GM23338 (cell line): ENCODE measurements at regions not wholly inside any gene's neighbourhood (a gene's known extent, or its start where the extent isn't known, plus 50 kb on each side); places are given as distances from the start of the nearest gene placed in this dataset.

Source experiments
- ATAC-seq: fragments of 200-7000 bp; cut with Tn5 transposase; 3 replicates; pipeline ENCODE4 v1.9.1; 2020
- DNase-seq: peaks from one replicate; pipeline ENCODE4 v3.0.0-alpha.2; 2015; ENCODE audit warnings: low spot score
- H2AFZ ChIP-seq: fragments of 200-600 bp; sonication (generic); 2 replicates; pipeline ENCODE4 v1.8.0; 2016; ENCODE audit warnings: antibody characterized with exemption, mild to moderate bottlenecking, moderate library complexity
- H3F3A ChIP-seq: fragments of 200-600 bp; sonication (generic); replicated peaks from 2 replicates; pipeline ENCODE4 v1.8.0; 2017; ENCODE audit warnings: antibody characterized with exemption, mixed run types, low read depth
- H3K27ac ChIP-seq: fragments of 200-600 bp; sonication (generic); 2 replicates; pipeline ENCODE4 v1.6.1; 2016; ENCODE audit warnings: low read depth
- H3K27me3 ChIP-seq: fragments of 200-600 bp; sonication (generic); 2 replicates; pipeline ENCODE4 v1.8.0; 2016; ENCODE audit warnings: mild to moderate bottlenecking, mixed run types, moderate library complexity; ENCODE audit not compliant: insufficient read depth
- H3K36me3 ChIP-seq: fragments of 200-600 bp; sonication (generic); 2 replicates; pipeline ENCODE4 v1.8.0; 2016; ENCODE audit warnings: mild to moderate bottlenecking; ENCODE audit not compliant: insufficient read depth
- H3K4me1 ChIP-seq: fragments of 200-600 bp; sonication (generic); 2 replicates; pipeline ENCODE4 v1.8.0; 2016; ENCODE audit warnings: mild to moderate bottlenecking, moderate library complexity; ENCODE audit not compliant: insufficient read depth
- H3K4me2 ChIP-seq: fragments of 200-600 bp; sonication (generic); 2 replicates; pipeline ENCODE4 v1.7.1; 2017; ENCODE audit warnings: mixed run types
- H3K4me3 ChIP-seq: fragments of 200-600 bp; sonication (generic); 2 replicates; pipeline ENCODE4 v1.6.1; 2016; ENCODE audit warnings: mixed run types
- H3K79me2 ChIP-seq: fragments of 200-600 bp; sonication (generic); replicated peaks from 2 replicates; pipeline ENCODE4 v1.8.0; 2017; ENCODE audit warnings: mild to moderate bottlenecking; ENCODE audit not compliant: insufficient read depth
- H3K9me2 ChIP-seq: fragments of 200-600 bp; sonication (generic); 2 replicates; pipeline ENCODE4 v1.8.0; 2017; ENCODE audit not compliant: insufficient read depth
- H4K20me1 ChIP-seq: fragments of 200-600 bp; sonication (generic); replicated peaks from 2 replicates; pipeline ENCODE4 v1.8.0; 2017; ENCODE audit warnings: mild to moderate bottlenecking; ENCODE audit not compliant: insufficient read depth
- H3K27ac Mint-ChIP-seq: 2 replicates; pipeline ENCODE4 v1.8.0; 2020; ENCODE audit warnings: inconsistent platforms, mild to moderate bottlenecking, moderate library complexity, mixed read lengths
- H3K27me3 Mint-ChIP-seq: 3 replicates; pipeline ENCODE4 v1.8.0; 2022; ENCODE audit warnings: low read depth, mild to moderate bottlenecking, moderate library complexity, mixed read lengths, inconsistent platforms; ENCODE audit not compliant: insufficient read depth, poor library complexity
- H3K36me3 Mint-ChIP-seq: 3 replicates; pipeline ENCODE4 v1.8.0; 2021; ENCODE audit warnings: low read depth, mild to moderate bottlenecking, inconsistent platforms, moderate library complexity, mixed read lengths
- H3K4me1 Mint-ChIP-seq: 3 replicates; pipeline ENCODE4 v1.8.0; 2020; ENCODE audit warnings: mild to moderate bottlenecking, inconsistent platforms, mixed read lengths
- H3K4me3 Mint-ChIP-seq: 3 replicates; pipeline ENCODE4 v1.8.0; 2021; ENCODE audit warnings: moderate library complexity, mild to moderate bottlenecking, inconsistent platforms, mixed read lengths
- H3K9me3 Mint-ChIP-seq: 3 replicates; pipeline ENCODE4 v1.8.0; 2020; ENCODE audit warnings: moderate library complexity, mild to moderate bottlenecking, inconsistent platforms, mixed read lengths
- CREB1 ChIP-seq: fragments of 250-450 bp; sonication (Bioruptor Pico); IDR thresholded peaks from 2 replicates; pipeline ENCODE4 v1.5.0; 2020; ENCODE audit warnings: low read depth, mild to moderate bottlenecking, moderate library complexity
- CTCF ChIP-seq, 2 experiments: fragments of 200-600 bp in 1 of 2; sonication (generic) in 1 of 2; conservative IDR thresholded peaks; 2 replicates each; pipeline versions ENCODE4 v1.5.1 to v1.6.1; 2016 to 2017; ENCODE audit warnings: antibody characterized with exemption in 2 of 2, low read depth in 2 of 2, mild to moderate bottlenecking in 2 of 2, moderate library complexity in 1 of 2
- ETS1 ChIP-seq: IDR thresholded peaks from 2 replicates; pipeline ENCODE4 v1.6.1; 2016; ENCODE audit warnings: antibody characterized with exemption
- EZH2 ChIP-seq: fragments of 200-600 bp; sonication (generic); IDR thresholded peaks from one replicate; pipeline ENCODE4 v1.8.0; 2017; ENCODE audit warnings: antibody characterized with exemption, mild to moderate bottlenecking, low read depth; ENCODE audit not compliant: unreplicated experiment
- EZH2phosphoT487 ChIP-seq: fragments of 200-600 bp; sonication (generic); IDR thresholded peaks from one replicate; pipeline ENCODE4 v1.8.1; 2018; ENCODE audit warnings: antibody characterized with exemption; ENCODE audit not compliant: unreplicated experiment
- JUNB ChIP-seq: IDR thresholded peaks from one replicate; pipeline ENCODE4 v1.6.1; 2016; ENCODE audit warnings: antibody characterized with exemption; ENCODE audit not compliant: unreplicated experiment
- NANOG ChIP-seq: IDR thresholded peaks from 2 replicates; pipeline ENCODE4 v1.6.1; 2016; ENCODE audit warnings: antibody characterized with exemption, borderline replicate concordance
- POLR2AphosphoS5 ChIP-seq: IDR thresholded peaks from 2 replicates; pipeline ENCODE4 v1.6.1; 2016; ENCODE audit warnings: antibody characterized with exemption, low read depth
- REST ChIP-seq: IDR thresholded peaks from one replicate; pipeline ENCODE4 v1.6.1; 2018; ENCODE audit warnings: antibody characterized with exemption; ENCODE audit not compliant: unreplicated experiment
- STAT1 ChIP-seq: IDR thresholded peaks from one replicate; pipeline ENCODE4 v1.6.1; 2016; ENCODE audit warnings: antibody characterized with exemption; ENCODE audit not compliant: unreplicated experiment
- ZNF114 ChIP-seq: fragments of 250-450 bp; sonication (Bioruptor Pico); IDR thresholded peaks from 2 replicates; pipeline ENCODE4 v1.5.0; 2020; ENCODE audit warnings: mild to moderate bottlenecking, moderate library complexity
- ZNF331 ChIP-seq: fragments of 250-450 bp; sonication (Bioruptor Pico); IDR thresholded peaks from 2 replicates; pipeline ENCODE4 v1.5.0; 2020; ENCODE audit warnings: low read depth, mild to moderate bottlenecking, moderate library complexity
- ZNF462 ChIP-seq: fragments of 250-450 bp; sonication (Bioruptor Pico); IDR thresholded peaks from 2 replicates; pipeline ENCODE4 v1.5.0; 2020; ENCODE audit warnings: mild to moderate bottlenecking, moderate library complexity

- ATAC-seq (no peak), DNase-seq (no peak)
- Histone ChIP-seq H3K4me2 (no peak overlapping the region), H3K27me3 (no peaks in the 10 kb centered on the region), H3K27ac (no peak overlapping the region), H3K4me3 (no peak overlapping the region), H3K36me3 (no peaks in the 10 kb centered on the region), H3K9me2 (peaks cover 8% of the 10 kb centered on the region; the same call in 1 of the 2 replicates), H4K20me1 (no peaks in the 10 kb centered on the region), H3K79me2 (no peaks in the 10 kb centered on the region), H3K4me1 (no peaks in the 10 kb centered on the region), H2AFZ (no peak overlapping the region), H3F3A (no peaks in the 10 kb centered on the region)
- H3K36me3 Mint-ChIP-seq, result no peaks in the 10 kb centered on the region
- H3K9me3 Mint-ChIP-seq, result no peaks in the 10 kb centered on the region
- H3K27ac Mint-ChIP-seq, result no peak overlapping the region
- H3K4me1 Mint-ChIP-seq, result peaks cover 6% of the 10 kb centered on the region; the same call in 1 of the 3 replicates
- H3K27me3 Mint-ChIP-seq, result peaks cover 6% of the 10 kb centered on the region
- H3K4me3 Mint-ChIP-seq, result no peak overlapping the region
- TF ChIP-seq ETS1 (no peak), CTCF (conservative IDR thresholded peaks at IDR 0.05; ENCODE audit: low read depth in 2 of 2) (no peak), POLR2AphosphoS5 (no peak), ZNF331 (CRISPR knock-in tag) (no peak), EZH2 (no peak), ZNF114 (no peak), STAT1 (no peak), EZH2phosphoT487 (no peak), ZNF462 (CRISPR knock-in tag) (no peak), REST (no peak), JUNB (no peak), NANOG (no peak), CREB1 (CRISPR knock-in tag) (no peak)
These were observed 227.7 kb downstream of the ZNF621 start for GRCh38 chr3:40752492-40752891.
